Heart left ventricle (tissue), 16 donors: ENCODE measurements at regions not wholly inside any gene's neighbourhood (a gene's known extent, or its start where the extent isn't known, plus 50 kb on each side); places are given as distances from the start of the nearest gene placed in this dataset.
"Not testable (repeated sequence)": the region's sequence is repeated elsewhere in the genome, so short reads cannot be mapped to it uniquely, and the experiment has no call there.

Experiments used
- ATAC-seq, 4 donors: fragments of 200-7000 bp; cut with Tn5 transposase; one replicate each; pipeline ENCODE4 v1.9.1; 2020 to 2022; ENCODE audit warnings: moderate library complexity in 4 of 4, mild to moderate bottlenecking in 3 of 4, moderate number of reproducible peaks in 1 of 4
- DNase-seq, 5 donors: peaks; one replicate each; pipeline ENCODE4 v3.0.0-alpha.2; 2020
- H3K27ac ChIP-seq, 12 donors: fragments of 200-600 bp; sonication (generic) in 4 of 12; one replicate each; pipeline versions ENCODE4 v1.5.0 to v1.8.0; 2016 to 2022; ENCODE audit warnings: mild to moderate bottlenecking in 2 of 12
- H3K27me3 ChIP-seq, 9 donors: fragments of 200-600 bp; sonication (generic) in 2 of 9; one replicate each; pipeline versions ENCODE4 v1.5.1 to v1.8.0; 2016 to 2022; ENCODE audit warnings: mild to moderate bottlenecking in 3 of 9
- H3K36me3 ChIP-seq, 9 donors: fragments of 200-600 bp; sonication (generic) in 2 of 9; one replicate each; pipeline versions ENCODE4 v1.5.0 to v1.8.0; 2018 to 2022; ENCODE audit warnings: mild to moderate bottlenecking in 2 of 9
- H3K4me1 ChIP-seq, 12 donors: fragments of 200-600 bp; sonication (generic) in 4 of 12; one replicate each; pipeline versions ENCODE4 v1.5.0 to v1.8.0; 2016 to 2022; ENCODE audit warnings: mild to moderate bottlenecking in 3 of 12
- H3K4me3 ChIP-seq, 12 donors: fragments of 200-600 bp; sonication (generic) in 4 of 12; one replicate each; pipeline versions ENCODE4 v1.5.0 to v1.8.0; 2017 to 2022; ENCODE audit warnings: mild to moderate bottlenecking in 9 of 12, moderate library complexity in 4 of 12
- H3K9me3 ChIP-seq, 12 donors: fragments of 200-600 bp; sonication (generic) in 4 of 12; one replicate each; pipeline versions ENCODE4 v1.5.0 to v1.8.0; 2016 to 2022; ENCODE audit warnings: mild to moderate bottlenecking in 1 of 12
- POLR2A ChIP-seq, 2 donors: fragments of 450-650 bp; IDR thresholded peaks; one replicate each; pipeline ENCODE4 v1.6.1; 2017; ENCODE audit warnings: antibody characterized with exemption in 2 of 2, mild to moderate bottlenecking in 2 of 2, moderate library complexity in 2 of 2
- WGBS, 4 donors: extraction: QIAGEN DNeasy Blood & Tissue Kit in 2 of 4; methylation state at CpG; one replicate each; pipeline versions ENCODE4 v1.1.5 to v1.1.7; 2013 to 2018; 5-methylcytosine and 5-hydroxymethylcytosine counted together
- intact Hi-C, 10 donors: fragments of 100-400 bp; cut with DNase I; formaldehyde crosslinking; loops; one replicate each; pipeline versions ENCODE4 v1.11.1 to v1.14.2; 2022
- TF ChIP-seq, protein P1 (sequence below), 12 donors: fragments of 200-600 bp; sonication (generic) in 4 of 12; IDR thresholded peaks; one replicate each; pipeline versions ENCODE4 v1.5.0 to v1.8.0; 2018 to 2022; ENCODE audit warnings: antibody characterized with exemption in 12 of 12, mild to moderate bottlenecking in 5 of 12
- donor health status: ischemic (EF 13 %, LVEDD 7.1; RV severe dilation, severe dysfunction).
- donor health status: healthy with polysubstance abuse.
- donor health status: DM: no; HTN: yes; CAD: no.
- donor health status: DM: no; HTN: no; CAD: no.
- donor health status: ischemic (EF 25% LVEDD 6.9; RV normal size, moderate dysfunction).
- donor health status: ischemic (EF 25% LVEDD 5.7; RV mildly dilated, moderate dysfunction).
- donor health status: healthy.
- donor health status: DM: yes; HTN: yes; CAD: no.
- donor health status: ischemic (EF 35%, LVEDD 5.7; RV mildly dilated, moderate dysfunction).
- donor health status: nonischemic (EF 11% LVEDD 7.7; RV severe dilation, severe dysfunction).
- donor health status: DM: yes; HTN: yes; CAD: no.
- donor health status: PGD.
- donor health status: ischemic (EF 29% LVEDD 5.4; RV normal size, mild dysfunction).
- donor health status: nonischemic (EF 23%, LVEDD 6.1; RV moderate dilation, normal function).

DNA sequence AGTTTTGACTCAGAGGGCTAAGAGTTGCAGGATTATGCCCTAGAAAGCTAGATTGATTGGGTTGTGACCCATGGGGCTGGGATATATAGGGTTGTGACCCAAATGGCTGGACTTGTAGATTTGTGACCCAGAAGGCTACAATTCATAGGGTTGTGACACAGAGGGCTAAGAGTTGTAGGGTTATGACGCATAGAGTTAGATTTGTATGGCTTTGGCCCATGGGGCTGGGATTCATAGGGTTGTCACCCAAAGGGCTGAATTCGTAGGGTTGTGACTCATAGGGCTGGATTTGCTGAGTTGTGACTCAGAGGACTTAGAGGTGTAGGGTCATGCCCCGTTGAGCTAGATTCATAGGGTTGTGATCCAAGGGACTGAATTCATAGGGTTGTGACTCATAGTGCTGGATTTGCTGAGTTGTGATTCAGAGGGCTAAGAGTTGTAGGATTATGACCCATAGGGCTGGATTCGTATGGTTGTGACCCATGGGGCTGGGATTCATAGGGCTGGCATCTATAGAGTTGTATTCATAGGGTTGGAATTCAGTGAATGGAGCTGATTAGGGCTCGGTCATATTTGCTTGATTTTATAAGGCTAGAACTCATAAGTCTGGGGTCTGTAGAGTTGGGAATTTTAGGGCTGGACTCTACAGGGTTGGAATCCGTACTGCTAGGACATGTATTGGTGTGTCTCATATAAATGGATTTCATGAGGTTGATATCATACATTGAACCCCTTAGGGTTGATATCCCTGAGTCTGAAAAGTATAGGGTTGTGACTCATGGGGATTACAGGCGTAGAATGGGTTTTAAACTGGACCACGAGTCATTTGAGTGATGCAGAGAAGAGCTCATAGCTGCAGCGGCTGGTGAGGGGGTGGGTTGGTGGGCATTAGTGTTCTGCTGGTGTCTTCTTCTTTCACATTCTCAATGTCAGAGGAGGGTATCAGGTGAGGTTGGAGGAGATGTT is 125.7 kb downstream of the CRLF2 start:
- intact Hi-C loops, result no loop called here
- no peak overlapping the region for H3K4me3 ChIP-seq
- DNase-seq (no peak), ATAC-seq (no peak)
- H3K9me3 ChIP-seq, result peaks cover 0 to 8% (median 1%) of the 10 kb centered on the region in 12 donors
- H3K4me1 ChIP-seq, result no peaks in the 10 kb centered on the region
- WGBS, 4 donors, result 57 to 60% (median 60%) methylated on average over 9 of the region's 9 CpGs
- peaks cover 0 to 2% (median 0%) of the 10 kb centered on the region in 9 donors for H3K27me3 ChIP-seq
- no peaks in the 10 kb centered on the region for H3K36me3 ChIP-seq
- TF ChIP-seq POLR2A (IDR thresholded peaks at IDR 0.05), result no peak
- TF ChIP-seq, protein P1, sequence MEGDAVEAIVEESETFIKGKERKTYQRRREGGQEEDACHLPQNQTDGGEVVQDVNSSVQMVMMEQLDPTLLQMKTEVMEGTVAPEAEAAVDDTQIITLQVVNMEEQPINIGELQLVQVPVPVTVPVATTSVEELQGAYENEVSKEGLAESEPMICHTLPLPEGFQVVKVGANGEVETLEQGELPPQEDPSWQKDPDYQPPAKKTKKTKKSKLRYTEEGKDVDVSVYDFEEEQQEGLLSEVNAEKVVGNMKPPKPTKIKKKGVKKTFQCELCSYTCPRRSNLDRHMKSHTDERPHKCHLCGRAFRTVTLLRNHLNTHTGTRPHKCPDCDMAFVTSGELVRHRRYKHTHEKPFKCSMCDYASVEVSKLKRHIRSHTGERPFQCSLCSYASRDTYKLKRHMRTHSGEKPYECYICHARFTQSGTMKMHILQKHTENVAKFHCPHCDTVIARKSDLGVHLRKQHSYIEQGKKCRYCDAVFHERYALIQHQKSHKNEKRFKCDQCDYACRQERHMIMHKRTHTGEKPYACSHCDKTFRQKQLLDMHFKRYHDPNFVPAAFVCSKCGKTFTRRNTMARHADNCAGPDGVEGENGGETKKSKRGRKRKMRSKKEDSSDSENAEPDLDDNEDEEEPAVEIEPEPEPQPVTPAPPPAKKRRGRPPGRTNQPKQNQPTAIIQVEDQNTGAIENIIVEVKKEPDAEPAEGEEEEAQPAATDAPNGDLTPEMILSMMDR (IDR thresholded peaks at IDR 0.05), result no peak
- H3K27ac ChIP-seq, result no peak overlapping the region

DNA sequence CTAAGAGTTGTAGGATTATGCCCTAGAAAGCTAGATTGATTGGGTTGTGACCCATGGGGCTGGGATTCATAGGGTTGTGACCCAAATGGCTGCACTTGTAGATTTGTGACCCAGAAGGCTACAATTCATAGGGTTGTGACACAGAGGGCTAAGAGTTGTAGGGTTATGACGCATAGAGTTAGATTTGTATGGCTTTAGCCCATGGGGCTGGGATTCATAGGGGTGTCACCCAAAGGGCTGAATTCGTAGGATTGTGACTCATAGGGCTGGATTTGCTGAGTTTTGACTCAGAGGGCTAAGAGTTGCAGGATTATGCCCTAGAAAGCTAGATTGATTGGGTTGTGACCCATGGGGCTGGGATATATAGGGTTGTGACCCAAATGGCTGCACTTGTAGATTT is 126.6 kb downstream of the CRLF2 start:
- ATAC-seq, intact Hi-C loops, H3K27ac ChIP-seq, H3K4me3 ChIP-seq, H3K9me3 ChIP-seq, H3K4me1 ChIP-seq, H3K36me3 ChIP-seq, DNase-seq, H3K27me3 ChIP-seq: not testable (repeated sequence)
- WGBS, 4 donors, result 74 to 82% (median 75%) methylated on average over 2 of the region's 2 CpGs

DNA sequence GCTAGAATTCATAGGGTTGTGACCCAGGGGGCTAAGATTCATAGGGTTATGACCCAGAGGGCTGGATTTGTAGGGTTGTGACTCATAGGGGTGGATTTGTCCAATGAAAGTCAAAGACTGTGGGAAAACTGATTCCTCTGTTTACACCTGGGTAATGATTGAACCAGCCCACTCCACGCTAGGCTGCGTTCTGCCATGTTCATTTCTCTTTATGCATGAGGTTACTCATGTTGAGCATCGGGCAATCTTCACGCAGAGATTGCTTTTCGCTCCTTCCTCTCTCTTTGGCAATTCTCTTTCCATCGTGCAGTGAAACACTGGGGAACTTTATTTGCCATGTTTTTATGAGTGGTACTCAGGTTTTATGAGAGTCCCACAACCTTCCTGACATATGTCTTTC is 127.8 kb downstream of the CRLF2 start:
- H3K4me3 ChIP-seq, result no peak overlapping the region
- intact Hi-C loops, result no loop called here
- peaks cover 0 to 8% (median 1%) of the 10 kb centered on the region in 12 donors for H3K9me3 ChIP-seq
- peaks cover 0 to 2% (median 0%) of the 10 kb centered on the region in 9 donors for H3K27me3 ChIP-seq
- no peak overlapping the region for H3K27ac ChIP-seq
- TF ChIP-seq POLR2A (IDR thresholded peaks at IDR 0.05), result no peak
- TF ChIP-seq, protein P1 (IDR thresholded peaks at IDR 0.05), result no peak
- ATAC-seq, result no peak
- no peaks in the 10 kb centered on the region for H3K4me1 ChIP-seq
- no peak for DNase-seq
- H3K36me3 ChIP-seq, result no peaks in the 10 kb centered on the region
- 86 to 91% (median 87%) methylated on average over 6 of the region's 6 CpGs for WGBS, 4 donors

DNA sequence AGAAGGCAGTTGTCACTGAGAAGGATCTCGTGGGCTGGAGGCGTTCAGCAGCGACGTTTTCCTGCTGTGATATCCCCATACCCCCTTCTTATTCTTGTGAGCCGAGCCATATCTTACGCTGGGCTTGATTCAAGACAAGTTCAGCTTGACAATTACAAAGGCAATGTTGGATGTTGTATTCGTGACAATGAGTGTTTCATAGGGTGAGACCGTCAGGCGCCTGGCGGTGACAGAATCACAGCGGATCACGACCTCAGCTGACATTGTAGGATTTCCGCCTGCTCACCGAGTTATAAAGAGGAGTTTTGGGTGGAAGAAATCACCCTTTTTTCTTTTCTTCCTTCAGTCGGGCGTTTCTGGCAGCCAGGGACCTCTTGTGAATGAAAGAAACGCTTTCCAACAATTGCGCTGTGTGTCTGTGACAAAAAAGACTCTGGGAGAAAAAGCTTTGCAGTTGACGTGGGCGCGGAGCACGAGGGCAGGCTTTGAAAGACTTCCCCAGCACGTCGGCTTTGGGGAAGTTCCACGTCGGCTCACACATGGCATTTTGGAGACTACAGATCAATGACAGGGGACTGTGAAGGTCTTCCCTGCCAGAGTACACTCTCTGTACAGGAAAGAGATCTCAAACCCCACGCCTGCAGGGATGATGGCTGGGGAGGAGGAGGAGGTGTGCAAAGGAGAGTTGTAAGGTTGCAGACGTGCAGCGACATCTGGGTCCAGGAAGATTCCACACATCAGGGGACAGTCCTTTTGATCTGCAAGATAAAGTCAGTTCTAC is 135.4 kb downstream of the CRLF2 start:
- ATAC-seq (no peak), DNase-seq (no peak)
- no peaks in the 10 kb centered on the region for H3K27me3 ChIP-seq
- H3K36me3 ChIP-seq, result no peaks in the 10 kb centered on the region
- intact Hi-C loops, result no loop called here
- H3K9me3 ChIP-seq, result peaks cover 0 to 11% (median 0%) of the 10 kb centered on the region in 12 donors
- H3K27ac ChIP-seq, result no peak overlapping the region
- no peak overlapping the region for H3K4me3 ChIP-seq
- TF ChIP-seq POLR2A (IDR thresholded peaks at IDR 0.05), result no peak
- TF ChIP-seq, protein P1 (IDR thresholded peaks at IDR 0.05), result no peak
- no peaks in the 10 kb centered on the region for H3K4me1 ChIP-seq
- WGBS, 4 donors, result 53 to 66% (median 60%) methylated on average over 29 of the region's 29 CpGs
